ENCODE measurements at regions not wholly inside any gene's neighbourhood (a gene's known extent, or its start where the extent isn't known, plus 50 kb on each side); places are given as distances from the start of the nearest gene placed in this dataset.

GRCh38 chr5:2615917-2616316 lies 135.6 kb downstream of the IRX2 start:
- H3K4me3 ChIP-seq: no peak overlapping the region
- no peaks in the 10 kb centered on the region for H3K36me3 ChIP-seq
- peak; percentile 21 for DNase-seq (ENCODE audit: low spot score)
- H3K9me3 ChIP-seq: peaks cover 0 to 8% of the 10 kb centered on the region in 2 donors
- no peaks in the 10 kb centered on the region for H3K4me1 ChIP-seq
- TF ChIP-seq CTCF (IDR thresholded peaks at IDR 0.05): no peak
- no peaks in the 10 kb centered on the region for H3K27me3 ChIP-seq
- no peak overlapping the region for H3K27ac ChIP-seq

DNA sequence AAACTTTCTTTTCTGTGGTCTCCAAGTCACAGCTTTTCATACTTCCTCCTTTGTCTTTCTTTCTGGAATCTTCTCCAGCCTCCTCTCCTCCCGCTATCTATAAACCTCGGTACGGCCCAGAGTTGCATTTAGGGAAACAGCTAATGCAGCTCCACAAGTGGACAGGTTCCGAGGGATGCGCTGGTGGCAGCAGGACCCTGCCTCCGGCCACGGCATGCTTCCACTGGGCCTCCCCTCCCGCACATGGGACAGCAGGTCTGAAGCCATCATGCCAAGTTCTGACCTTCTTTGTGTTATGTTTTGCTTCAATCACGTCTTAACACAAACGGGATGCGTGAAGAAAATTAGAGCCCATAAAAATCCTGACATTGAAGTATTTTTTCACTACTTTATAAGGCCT lies 136.9 kb downstream of the IRX2 start:
- DNase-seq (ENCODE audit: low spot score): peak; percentile 16
- Histone ChIP-seq H3K36me3 (no peaks in the 10 kb centered on the region), H3K27ac (no peak overlapping the region), H3K4me1 (no peaks in the 10 kb centered on the region), H3K27me3 (no peaks in the 10 kb centered on the region), H3K4me3 (no peak overlapping the region), H3K9me3 (peaks cover 0 to 8% of the 10 kb centered on the region in 2 donors)
- no peak for TF ChIP-seq CTCF (IDR thresholded peaks at IDR 0.05)

GRCh38 chr5:2611659-2612058 lies 139.8 kb downstream of the IRX2 start:
- no peaks in the 10 kb centered on the region for H3K4me1 ChIP-seq
- DNase-seq (ENCODE audit: low spot score): peak; percentile 23
- no peak for TF ChIP-seq CTCF (IDR thresholded peaks at IDR 0.05)
- H3K27me3 ChIP-seq: no peaks in the 10 kb centered on the region
- H3K27ac ChIP-seq: no peak overlapping the region
- no peak overlapping the region for H3K4me3 ChIP-seq
- H3K9me3 ChIP-seq: peaks cover 0 to 8% of the 10 kb centered on the region in 2 donors
- no peaks in the 10 kb centered on the region for H3K36me3 ChIP-seq

DNA sequence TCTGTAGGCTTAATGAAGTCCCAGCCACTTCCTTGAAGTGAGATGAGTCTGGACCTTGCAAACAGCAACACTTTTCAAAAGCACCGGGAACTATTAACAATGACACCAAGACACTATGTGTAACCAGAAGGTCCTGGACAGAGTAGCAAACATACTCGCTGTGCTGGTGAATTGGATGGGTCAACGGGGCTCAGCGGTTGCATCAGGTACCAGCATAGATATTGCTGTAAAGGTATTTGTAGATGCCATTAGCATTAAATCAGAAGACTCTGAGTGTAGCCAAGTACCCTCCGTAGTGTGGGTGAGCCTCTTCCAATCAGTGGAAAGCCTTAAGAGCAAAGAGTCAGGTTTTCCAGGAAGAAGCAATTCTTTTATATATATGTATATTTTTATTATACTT lies 140.5 kb downstream of the IRX2 start:
- TF ChIP-seq CTCF (IDR thresholded peaks at IDR 0.05): no peak
- peak; percentile 9 for DNase-seq (ENCODE audit: low spot score)
- Histone ChIP-seq H3K36me3 (no peaks in the 10 kb centered on the region), H3K27ac (no peak overlapping the region), H3K9me3 (peaks cover 0 to 7% of the 10 kb centered on the region in 2 donors), H3K4me3 (no peak overlapping the region), H3K27me3 (no peaks in the 10 kb centered on the region), H3K4me1 (no peaks in the 10 kb centered on the region)

DNA sequence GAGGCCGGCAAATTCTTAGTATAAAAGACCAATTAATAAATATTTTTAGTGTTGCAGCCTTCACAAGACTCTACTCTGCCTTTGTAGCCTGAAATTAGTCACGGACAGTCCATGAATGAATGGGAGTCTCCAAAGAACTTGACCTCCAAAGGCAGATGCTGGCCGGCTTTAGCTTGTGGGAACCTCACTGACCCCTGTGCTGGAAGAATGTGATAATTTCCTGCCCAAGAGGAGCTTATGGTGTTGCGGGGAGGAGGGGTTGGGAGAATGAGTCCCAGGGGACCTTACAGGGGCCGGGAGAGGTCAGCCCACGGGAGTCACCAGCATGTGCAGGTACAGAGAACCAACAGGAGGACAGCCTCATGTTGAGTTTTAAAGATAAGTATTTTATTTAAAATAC lies 143.1 kb downstream of the IRX2 start:
- H3K36me3 ChIP-seq: no peaks in the 10 kb centered on the region
- no peak overlapping the region for H3K27ac ChIP-seq
- no peaks in the 10 kb centered on the region for H3K9me3 ChIP-seq
- DNase-seq (ENCODE audit: low spot score): no peak
- no peak for TF ChIP-seq CTCF (IDR thresholded peaks at IDR 0.05)
- H3K4me3 ChIP-seq: no peak overlapping the region
- H3K4me1 ChIP-seq: no peaks in the 10 kb centered on the region
- H3K27me3 ChIP-seq: no peaks in the 10 kb centered on the region

GRCh38 chr5:2607598-2607997 lies 143.9 kb downstream of the IRX2 start:
- Histone ChIP-seq H3K36me3 (no peaks in the 10 kb centered on the region), H3K4me1 (no peaks in the 10 kb centered on the region), H3K9me3 (no peaks in the 10 kb centered on the region), H3K27me3 (no peaks in the 10 kb centered on the region), H3K4me3 (no peak overlapping the region), H3K27ac (no peak overlapping the region)
- DNase-seq (ENCODE audit: low spot score): no peak
- TF ChIP-seq CTCF (IDR thresholded peaks at IDR 0.05): no peak
